ENCODE measurements at regions not wholly inside any gene's neighbourhood (a gene's known extent, or its start where the extent isn't known, plus 50 kb on each side); places are given as distances from the start of the nearest gene placed in this dataset.
"Not testable (repeated sequence)": the region's sequence is repeated elsewhere in the genome, so short reads cannot be mapped to it uniquely, and the experiment has no call there.

DNA sequence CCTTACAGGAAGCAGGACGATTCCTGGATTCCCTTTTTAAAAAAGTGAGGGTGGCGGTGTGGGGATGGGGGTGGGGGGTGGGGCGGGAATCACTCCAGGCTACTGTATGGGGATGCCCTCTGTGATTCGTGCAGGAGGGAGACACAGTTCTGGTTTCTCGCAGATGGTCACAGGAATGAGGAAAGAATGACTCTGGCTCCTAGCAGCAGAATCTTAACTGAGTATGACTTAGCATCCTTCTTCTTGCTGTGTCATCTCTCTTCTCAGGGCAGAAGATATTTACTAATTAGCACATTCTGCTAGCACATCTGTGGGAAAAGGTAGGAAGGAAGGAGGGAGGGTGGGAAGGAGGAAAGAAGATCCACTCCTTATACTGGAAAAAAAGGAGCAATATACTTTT, 78.8 kb upstream of the GPR39 start:
- H4K5ac ChIP-seq (ENCODE audit: low read length); H4K8ac ChIP-seq (ENCODE audit: low read depth, low read length); H2AK5ac ChIP-seq (ENCODE audit: low read length); H3K4me1 ChIP-seq (ENCODE audit: control insufficient read depth, low read depth, low read length); H3K9ac ChIP-seq (ENCODE audit: low read length); H3K23ac ChIP-seq (ENCODE audit: low read length); H3K4ac ChIP-seq (ENCODE audit: low read depth, low read length); H3K79me2 ChIP-seq (ENCODE audit: control insufficient read depth, insufficient read depth, low read length); H3K18ac ChIP-seq (ENCODE audit: low read length); H3K4me3 ChIP-seq (ENCODE audit: low read length); H2BK5ac ChIP-seq (ENCODE audit: low read length); H3K4me2 ChIP-seq (ENCODE audit: low read length); H3K36me3 ChIP-seq (ENCODE audit: control insufficient read depth, insufficient read depth, low read length); H3K79me1 ChIP-seq (ENCODE audit: low read length); H2BK15ac ChIP-seq (replicated peaks; ENCODE audit: low read depth); H3K27ac ChIP-seq (ENCODE audit: low read depth, low read length); H3K56ac ChIP-seq (ENCODE audit: low read length); H3K27me3 ChIP-seq (ENCODE audit: insufficient read depth, low read length, poor library complexity); H2BK120ac ChIP-seq (ENCODE audit: low read depth, low read length): not testable (repeated sequence)
- WGBS (ENCODE audit: extremely low coverage, insufficient coverage, low lambda C conversion rate), result no CpG with 5 or more reads among the region's 5 CpGs
- DNase-seq, result peak; percentile 48

DNA sequence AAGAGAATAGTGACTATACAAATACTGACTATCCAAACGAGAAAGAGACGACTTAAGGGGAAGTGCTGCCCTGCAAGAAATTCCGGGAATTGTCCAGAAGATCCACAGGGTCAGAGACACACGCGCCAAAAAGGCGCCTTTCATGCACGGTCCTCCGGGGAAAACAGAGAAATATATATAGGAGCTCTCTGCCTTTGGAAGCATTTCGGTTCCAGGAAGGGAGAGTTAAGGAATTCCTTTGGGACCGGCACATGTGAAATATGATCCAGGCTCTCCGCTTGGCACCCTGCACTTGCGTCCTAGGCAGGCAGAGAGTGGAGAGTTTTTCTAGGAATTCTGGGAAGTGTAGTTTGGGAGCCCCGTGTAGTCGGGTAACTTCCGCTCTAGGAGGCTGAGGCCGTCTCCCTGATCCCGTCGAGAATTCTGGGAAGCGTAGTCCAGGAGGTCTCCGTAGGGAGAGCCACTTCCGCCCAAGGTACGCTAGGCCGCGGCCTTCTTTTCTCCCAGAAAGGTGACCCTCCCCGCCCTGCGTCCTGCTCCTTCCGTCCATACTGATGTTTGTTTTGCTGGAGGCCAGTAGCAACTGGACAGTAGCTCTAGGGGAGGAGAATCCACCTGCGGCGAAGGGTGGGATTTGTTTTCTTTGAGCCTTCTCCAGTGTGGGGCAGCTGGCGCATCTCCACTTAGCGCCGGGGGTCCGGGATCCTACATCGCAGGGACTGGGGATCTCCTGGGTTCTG, 69.4 kb upstream of the GPR39 start:
- not testable (repeated sequence) for H3K79me2 ChIP-seq (ENCODE audit: control insufficient read depth, insufficient read depth, low read length); H2BK5ac ChIP-seq (ENCODE audit: low read length); H2AK5ac ChIP-seq (ENCODE audit: low read length); H2BK15ac ChIP-seq (replicated peaks; ENCODE audit: low read depth); H3K4me1 ChIP-seq (ENCODE audit: control insufficient read depth, low read depth, low read length); H3K36me3 ChIP-seq (ENCODE audit: control insufficient read depth, insufficient read depth, low read length); H4K5ac ChIP-seq (ENCODE audit: low read length); H3K79me1 ChIP-seq (ENCODE audit: low read length); H3K27me3 ChIP-seq (ENCODE audit: insufficient read depth, low read length, poor library complexity); H2BK120ac ChIP-seq (ENCODE audit: low read depth, low read length); H3K4me3 ChIP-seq (ENCODE audit: low read length); H3K23ac ChIP-seq (ENCODE audit: low read length)
- H4K8ac ChIP-seq (ENCODE audit: low read depth, low read length), result peak overlapping the region; percentile 81
- H3K9ac ChIP-seq (ENCODE audit: low read length), result peak overlapping the region; percentile 61
- peak overlapping the region; percentile 84 for H3K56ac ChIP-seq (ENCODE audit: low read length)
- peak overlapping the region; percentile 40 for H3K4me2 ChIP-seq (ENCODE audit: low read length)
- H3K18ac ChIP-seq (ENCODE audit: low read length), result peak overlapping the region; percentile 84
- H3K27ac ChIP-seq (ENCODE audit: low read depth, low read length), result peak overlapping the region; percentile 57
- DNase-seq, result peak; percentile 91
- H3K4ac ChIP-seq (ENCODE audit: low read depth, low read length), result peak overlapping the region; percentile 86
- WGBS (ENCODE audit: extremely low coverage, insufficient coverage, low lambda C conversion rate), result no CpG with 5 or more reads among the region's 34 CpGs

DNA sequence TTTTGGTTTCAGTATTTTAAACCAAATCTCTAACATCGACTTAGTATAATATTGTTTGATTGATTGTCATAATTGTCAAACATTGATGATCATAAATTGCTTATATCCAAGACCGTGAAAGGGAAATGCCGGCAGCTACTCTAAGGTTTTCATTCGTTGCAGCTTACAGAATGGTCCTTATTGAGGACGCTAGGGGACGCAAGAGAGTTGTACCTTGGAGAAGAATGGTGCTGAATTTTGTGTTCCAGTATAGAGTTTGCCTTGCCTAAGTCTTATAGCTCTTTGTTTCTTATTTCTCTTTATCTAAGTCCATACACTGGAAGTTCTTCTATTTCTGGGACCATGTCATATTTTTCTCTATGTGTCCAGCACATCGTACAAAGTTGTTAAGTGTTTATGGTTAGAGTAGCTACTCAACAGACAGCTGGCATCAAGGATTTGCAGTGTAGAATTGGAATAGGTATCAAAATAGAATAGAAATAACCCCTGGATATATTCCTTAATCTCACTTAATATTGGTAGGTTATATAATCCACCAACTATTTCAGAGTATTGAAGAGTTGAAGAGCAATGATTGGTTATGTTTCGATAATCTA, 67.4 kb upstream of the GPR39 start:
- H3K79me1 ChIP-seq (ENCODE audit: low read length); H3K9ac ChIP-seq (ENCODE audit: low read length); H3K56ac ChIP-seq (ENCODE audit: low read length); H2BK15ac ChIP-seq (replicated peaks; ENCODE audit: low read depth); H3K27me3 ChIP-seq (ENCODE audit: insufficient read depth, low read length, poor library complexity); H3K27ac ChIP-seq (ENCODE audit: low read depth, low read length); H3K36me3 ChIP-seq (ENCODE audit: control insufficient read depth, insufficient read depth, low read length); H2BK120ac ChIP-seq (ENCODE audit: low read depth, low read length); H3K23ac ChIP-seq (ENCODE audit: low read length); H3K18ac ChIP-seq (ENCODE audit: low read length); H4K8ac ChIP-seq (ENCODE audit: low read depth, low read length); H4K5ac ChIP-seq (ENCODE audit: low read length); H3K79me2 ChIP-seq (ENCODE audit: control insufficient read depth, insufficient read depth, low read length); H2BK5ac ChIP-seq (ENCODE audit: low read length); H3K4ac ChIP-seq (ENCODE audit: low read depth, low read length); H3K4me3 ChIP-seq (ENCODE audit: low read length); H3K4me2 ChIP-seq (ENCODE audit: low read length); H2AK5ac ChIP-seq (ENCODE audit: low read length); H3K4me1 ChIP-seq (ENCODE audit: control insufficient read depth, low read depth, low read length): not testable (repeated sequence)
- WGBS (ENCODE audit: extremely low coverage, insufficient coverage, low lambda C conversion rate), result no CpG with 5 or more reads among the region's 8 CpGs
- peak; percentile 69 for DNase-seq

DNA sequence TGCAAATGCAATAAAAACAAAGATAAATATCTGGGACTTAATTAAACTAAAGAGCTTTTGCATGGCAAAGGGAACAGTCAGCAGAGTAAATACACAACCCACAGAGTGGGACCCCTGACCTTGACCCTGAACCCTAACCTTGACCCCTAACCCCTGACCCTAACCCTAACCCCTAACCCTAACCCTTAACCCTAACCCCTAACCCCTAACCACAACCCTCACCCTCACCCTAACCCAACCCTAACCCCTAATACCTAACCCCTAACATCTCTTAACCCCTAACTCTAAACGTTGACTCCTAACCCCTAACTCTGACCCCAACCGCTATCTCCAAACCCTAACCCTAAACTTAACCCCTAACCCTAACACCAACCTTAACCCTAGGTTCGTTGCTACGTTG, 64.9 kb upstream of the GPR39 start:
- not testable (repeated sequence) for H3K4me3 ChIP-seq (ENCODE audit: low read length); H3K56ac ChIP-seq (ENCODE audit: low read length); H3K79me2 ChIP-seq (ENCODE audit: control insufficient read depth, insufficient read depth, low read length); H3K4ac ChIP-seq (ENCODE audit: low read depth, low read length); H4K5ac ChIP-seq (ENCODE audit: low read length); H2BK120ac ChIP-seq (ENCODE audit: low read depth, low read length); H3K9ac ChIP-seq (ENCODE audit: low read length); H3K4me2 ChIP-seq (ENCODE audit: low read length); H3K4me1 ChIP-seq (ENCODE audit: control insufficient read depth, low read depth, low read length); H3K36me3 ChIP-seq (ENCODE audit: control insufficient read depth, insufficient read depth, low read length); DNase-seq; H2BK15ac ChIP-seq (replicated peaks; ENCODE audit: low read depth); H2BK5ac ChIP-seq (ENCODE audit: low read length); H2AK5ac ChIP-seq (ENCODE audit: low read length); H4K8ac ChIP-seq (ENCODE audit: low read depth, low read length); H3K23ac ChIP-seq (ENCODE audit: low read length); H3K79me1 ChIP-seq (ENCODE audit: low read length); H3K27me3 ChIP-seq (ENCODE audit: insufficient read depth, low read length, poor library complexity); H3K18ac ChIP-seq (ENCODE audit: low read length); H3K27ac ChIP-seq (ENCODE audit: low read depth, low read length)
- WGBS (ENCODE audit: extremely low coverage, insufficient coverage, low lambda C conversion rate), result 100% methylated on average over 2 of the region's 4 CpGs

DNA sequence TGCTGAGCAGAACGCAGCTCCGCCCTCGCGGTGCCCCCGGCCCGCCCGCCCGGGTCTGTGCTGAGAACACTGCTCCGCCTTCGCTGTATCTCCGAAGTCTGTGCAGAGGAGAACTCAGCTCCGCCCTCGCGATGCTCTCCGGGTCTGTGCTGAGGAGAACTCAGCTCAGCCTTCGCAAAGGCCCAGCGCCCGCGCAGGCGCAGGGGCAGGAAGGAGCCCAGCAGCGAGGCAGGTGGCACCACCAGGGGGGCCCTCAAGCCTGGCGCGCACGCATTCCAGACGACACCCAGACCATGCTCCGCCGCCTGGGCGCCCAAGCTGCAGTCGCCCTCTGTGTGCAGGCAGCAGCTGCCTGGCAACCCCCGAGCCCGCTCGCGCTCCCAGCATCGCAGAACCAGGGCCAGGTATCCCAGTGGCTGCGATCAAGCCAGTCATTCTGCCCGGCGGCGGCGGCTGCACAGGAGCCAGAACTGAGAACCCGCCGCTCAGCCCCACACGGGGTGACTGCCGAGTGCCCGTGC, 64.1 kb upstream of the GPR39 start:
- H3K79me2 ChIP-seq (ENCODE audit: control insufficient read depth, insufficient read depth, low read length); H2BK15ac ChIP-seq (replicated peaks; ENCODE audit: low read depth); H3K4me1 ChIP-seq (ENCODE audit: control insufficient read depth, low read depth, low read length); H2AK5ac ChIP-seq (ENCODE audit: low read length); H4K8ac ChIP-seq (ENCODE audit: low read depth, low read length); H3K18ac ChIP-seq (ENCODE audit: low read length); H3K4me3 ChIP-seq (ENCODE audit: low read length); H3K79me1 ChIP-seq (ENCODE audit: low read length); H3K23ac ChIP-seq (ENCODE audit: low read length); H3K36me3 ChIP-seq (ENCODE audit: control insufficient read depth, insufficient read depth, low read length); H3K27ac ChIP-seq (ENCODE audit: low read depth, low read length); H3K27me3 ChIP-seq (ENCODE audit: insufficient read depth, low read length, poor library complexity); H2BK120ac ChIP-seq (ENCODE audit: low read depth, low read length); H3K4ac ChIP-seq (ENCODE audit: low read depth, low read length); H4K5ac ChIP-seq (ENCODE audit: low read length); H2BK5ac ChIP-seq (ENCODE audit: low read length): not testable (repeated sequence)
- peak overlapping the region; percentile 54 for H3K9ac ChIP-seq (ENCODE audit: low read length)
- DNase-seq, result peak; percentile 67
- WGBS (ENCODE audit: extremely low coverage, insufficient coverage, low lambda C conversion rate), result no CpG with 5 or more reads among the region's 44 CpGs
- peak overlapping the region; percentile 79 for H3K56ac ChIP-seq (ENCODE audit: low read length)
- H3K4me2 ChIP-seq (ENCODE audit: low read length), result peak overlapping the region; percentile 29

All from mesendoderm (in vitro differentiated cells).